ENCODE measurements at regions not wholly inside any gene's neighbourhood (a gene's known extent, or its start where the extent isn't known, plus 50 kb on each side); places are given as distances from the start of the nearest gene placed in this dataset.

GRCh38 chr5:2261004-2261703, 378.4 kb upstream of the IRX4 start:
- Mint-ChIP-seq H3K27ac (no peak overlapping the region), H3K4me3 (no peak overlapping the region), H3K36me3 (ENCODE audit: low read depth) (no peaks in the 10 kb centered on the region), H3K9me3 (ENCODE audit: insufficient read depth) (no peaks in the 10 kb centered on the region), H3K4me1 (ENCODE audit: low read depth) (no peaks in the 10 kb centered on the region), H3K27me3 (ENCODE audit: low read depth) (no peaks in the 10 kb centered on the region)
- CTCF ChIA-PET, result no interaction called here
- POLR2A ChIA-PET, result no interaction called here
- ATAC-seq (no peak), DNase-seq (no peak)

GRCh38 chr5:2260211-2261003, 377.7 kb upstream of the IRX4 start:
- Mint-ChIP-seq H3K4me3 (no peak overlapping the region), H3K9me3 (ENCODE audit: insufficient read depth) (no peaks in the 10 kb centered on the region), H3K4me1 (ENCODE audit: low read depth) (no peaks in the 10 kb centered on the region), H3K36me3 (ENCODE audit: low read depth) (no peaks in the 10 kb centered on the region), H3K27ac (no peak overlapping the region), H3K27me3 (ENCODE audit: low read depth) (no peaks in the 10 kb centered on the region)
- ChIA-PET POLR2A (no interaction called here), CTCF (no interaction called here)
- DNase-seq (no peak), ATAC-seq (no peak)

DNA sequence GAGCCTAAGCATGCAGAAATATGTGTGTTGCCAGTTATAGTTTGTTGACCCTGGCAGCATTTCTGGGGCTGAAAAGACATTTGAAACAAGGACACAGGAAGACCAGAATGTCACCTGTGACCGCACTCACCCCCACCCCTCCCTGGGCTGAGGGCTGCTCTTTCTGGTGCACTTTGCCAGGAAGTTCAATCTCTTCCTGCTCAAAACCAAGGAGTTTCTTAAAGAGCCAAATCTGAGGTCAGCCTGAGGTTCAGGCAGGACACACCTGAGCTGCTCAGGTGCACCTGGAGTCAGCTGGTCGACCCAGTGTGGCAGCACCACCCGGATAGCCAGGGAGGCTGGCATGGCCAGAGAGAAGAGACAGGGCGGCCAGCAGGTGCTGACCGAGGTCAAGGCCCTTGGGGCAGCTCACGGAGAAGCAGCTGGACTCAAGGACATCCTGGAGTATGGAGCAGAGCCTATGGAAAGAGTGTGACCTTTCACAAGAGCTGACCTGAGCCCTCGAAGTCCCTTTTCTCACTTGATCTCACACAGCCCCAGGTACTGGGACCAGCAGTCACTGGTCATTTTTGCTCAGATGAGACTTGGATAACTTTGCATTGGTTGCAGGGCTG, 376.9 kb upstream of the IRX4 start:
- DNase-seq, result no peak
- CTCF ChIA-PET, result no interaction called here
- no peaks in the 10 kb centered on the region for H3K27me3 Mint-ChIP-seq (ENCODE audit: low read depth)
- H3K27ac Mint-ChIP-seq, result no peak overlapping the region
- POLR2A ChIA-PET, result no interaction called here
- H3K4me1 Mint-ChIP-seq (ENCODE audit: low read depth), result no peaks in the 10 kb centered on the region
- H3K36me3 Mint-ChIP-seq (ENCODE audit: low read depth), result no peaks in the 10 kb centered on the region
- H3K4me3 Mint-ChIP-seq, result no peak overlapping the region
- no peak for ATAC-seq
- H3K9me3 Mint-ChIP-seq (ENCODE audit: insufficient read depth), result no peaks in the 10 kb centered on the region

GRCh38 chr5:2258861-2259260, 376.1 kb upstream of the IRX4 start:
- H3K27ac Mint-ChIP-seq, result no peak overlapping the region
- CTCF ChIA-PET, result no interaction called here

GRCh38 chr5:2257326-2258244, 374.9 kb upstream of the IRX4 start:
- Mint-ChIP-seq H3K27ac (no peak overlapping the region), H3K36me3 (ENCODE audit: low read depth) (no peaks in the 10 kb centered on the region), H3K4me3 (no peak overlapping the region), H3K9me3 (ENCODE audit: insufficient read depth) (no peaks in the 10 kb centered on the region), H3K4me1 (ENCODE audit: low read depth) (no peaks in the 10 kb centered on the region), H3K27me3 (ENCODE audit: low read depth) (no peaks in the 10 kb centered on the region)
- no peak for ATAC-seq
- ChIA-PET CTCF (no interaction called here), POLR2A (no interaction called here)
- DNase-seq, result no peak

More at GRCh38 chr5:2258861-2259260, 376.1 kb upstream of the IRX4 start:
- Mint-ChIP-seq H3K9me3 (ENCODE audit: insufficient read depth) (no peaks in the 10 kb centered on the region), H3K4me3 (no peak overlapping the region), H3K4me1 (ENCODE audit: low read depth) (no peaks in the 10 kb centered on the region), H3K27me3 (ENCODE audit: low read depth) (no peaks in the 10 kb centered on the region), H3K36me3 (ENCODE audit: low read depth) (no peaks in the 10 kb centered on the region)
- ATAC-seq (no peak), DNase-seq (no peak)
- POLR2A ChIA-PET, result no interaction called here

DNA sequence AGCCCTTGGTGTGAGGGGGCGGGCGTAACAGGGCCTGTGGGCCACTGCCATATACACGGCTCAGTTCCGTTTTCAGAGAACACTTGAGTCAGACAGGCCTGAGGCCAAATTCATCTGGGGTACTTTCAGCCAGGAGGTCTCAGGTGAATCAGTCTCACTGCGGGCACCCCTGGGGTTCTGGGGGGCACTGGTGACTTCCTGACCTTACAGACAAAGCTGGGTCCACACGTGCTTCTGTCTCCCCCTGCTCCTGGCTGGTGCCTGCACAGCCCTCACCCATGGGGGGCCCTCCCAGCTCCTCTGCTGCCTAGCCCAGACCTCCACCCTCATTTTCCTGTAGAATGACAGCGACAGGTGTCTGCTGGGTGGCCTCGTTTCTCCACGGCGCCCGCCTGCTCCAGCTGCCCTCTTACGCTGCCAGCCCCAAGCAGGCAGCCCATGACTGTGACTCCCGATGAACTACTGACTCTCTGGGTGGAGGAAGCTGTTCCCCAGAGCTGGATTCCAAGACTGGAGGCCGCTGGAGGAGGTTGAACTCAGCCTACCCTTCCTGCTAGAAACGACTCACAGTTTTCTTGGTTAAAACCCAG, 374.1 kb upstream of the IRX4 start:
- ChIA-PET POLR2A (no interaction called here), CTCF (no interaction called here)

GRCh38 chr5:2255915-2256690, 373.4 kb upstream of the IRX4 start:
- Mint-ChIP-seq H3K4me1 (ENCODE audit: low read depth) (no peaks in the 10 kb centered on the region), H3K36me3 (ENCODE audit: low read depth) (no peaks in the 10 kb centered on the region), H3K4me3 (no peak overlapping the region), H3K9me3 (ENCODE audit: insufficient read depth) (no peaks in the 10 kb centered on the region), H3K27me3 (ENCODE audit: low read depth) (no peaks in the 10 kb centered on the region), H3K27ac (no peak overlapping the region)
- ATAC-seq, result no peak
- ChIA-PET CTCF (no interaction called here), POLR2A (no interaction called here)
- DNase-seq, result no peak

More for the DNA sequence above, 374.1 kb upstream of the IRX4 start:
- Mint-ChIP-seq H3K4me1 (ENCODE audit: low read depth) (no peaks in the 10 kb centered on the region), H3K27ac (no peak overlapping the region), H3K36me3 (ENCODE audit: low read depth) (no peaks in the 10 kb centered on the region), H3K4me3 (no peak overlapping the region), H3K27me3 (ENCODE audit: low read depth) (no peaks in the 10 kb centered on the region), H3K9me3 (ENCODE audit: insufficient read depth) (no peaks in the 10 kb centered on the region)
- no peak for ATAC-seq
- no peak for DNase-seq

DNA sequence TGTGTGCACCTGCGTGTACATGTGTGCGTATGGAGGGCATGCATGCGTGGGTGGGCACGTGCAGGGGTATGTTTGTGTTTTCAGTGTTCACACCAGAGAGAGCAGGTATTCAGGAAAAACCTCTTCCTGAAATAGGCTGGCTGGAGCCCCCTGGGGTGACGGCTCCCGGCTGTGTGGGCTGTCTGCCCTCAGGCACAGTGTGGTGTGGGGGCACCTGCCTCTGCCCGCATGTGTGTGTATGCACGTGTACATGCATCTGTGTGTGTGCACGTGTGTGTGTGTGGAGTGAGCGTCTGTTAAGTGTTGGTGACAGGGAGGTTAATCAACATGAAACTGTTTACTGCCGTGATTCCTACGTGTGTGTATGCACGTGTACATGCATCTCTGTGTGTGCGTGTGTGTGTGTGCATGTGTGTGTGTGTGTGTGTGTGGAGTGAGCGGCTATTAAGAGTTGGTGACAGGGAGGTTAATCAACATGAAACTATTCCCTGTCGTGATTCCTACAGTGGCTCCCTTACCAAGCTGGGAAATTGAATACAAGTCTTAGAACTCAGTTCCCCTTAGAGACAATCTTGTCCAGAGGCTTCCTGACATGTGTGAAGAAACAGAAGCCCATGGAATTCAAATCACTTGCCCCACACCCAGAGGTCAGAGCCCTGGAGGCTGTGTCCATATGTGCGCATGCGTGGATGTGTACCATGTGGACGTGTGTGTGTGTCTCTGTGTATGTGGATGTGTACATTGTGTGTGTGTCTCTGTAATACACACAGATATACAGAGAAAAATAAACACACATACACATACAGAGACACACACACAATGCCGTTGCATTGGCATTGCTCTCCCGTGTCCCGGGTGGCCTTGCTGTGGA, 372.4 kb upstream of the IRX4 start:
- no peaks in the 10 kb centered on the region for H3K4me1 Mint-ChIP-seq (ENCODE audit: low read depth)
- H3K36me3 Mint-ChIP-seq (ENCODE audit: low read depth), result no peaks in the 10 kb centered on the region
- H3K9me3 Mint-ChIP-seq (ENCODE audit: insufficient read depth), result no peaks in the 10 kb centered on the region
- POLR2A ChIA-PET, result no interaction called here
- H3K4me3 Mint-ChIP-seq, result no peak overlapping the region
- H3K27ac Mint-ChIP-seq, result no peak overlapping the region
- CTCF ChIA-PET, result no interaction called here
- H3K27me3 Mint-ChIP-seq (ENCODE audit: low read depth), result no peaks in the 10 kb centered on the region
- DNase-seq (no peak), ATAC-seq (no peak)

- no peaks in the 10 kb centered on the region for H3K4me1 Mint-ChIP-seq (ENCODE audit: low read depth)
- POLR2A ChIA-PET, result no interaction called here
- CTCF ChIA-PET, result no interaction called here
- no peaks in the 10 kb centered on the region for H3K9me3 Mint-ChIP-seq (ENCODE audit: insufficient read depth)
- DNase-seq (no peak), ATAC-seq (no peak)
- no peak overlapping the region for H3K27ac Mint-ChIP-seq
- no peaks in the 10 kb centered on the region for H3K36me3 Mint-ChIP-seq (ENCODE audit: low read depth)
- H3K4me3 Mint-ChIP-seq, result no peak overlapping the region
- H3K27me3 Mint-ChIP-seq (ENCODE audit: low read depth), result no peaks in the 10 kb centered on the region
Measured at GRCh38 chr5:2254406-2254805, 371.7 kb upstream of the IRX4 start.

DNA sequence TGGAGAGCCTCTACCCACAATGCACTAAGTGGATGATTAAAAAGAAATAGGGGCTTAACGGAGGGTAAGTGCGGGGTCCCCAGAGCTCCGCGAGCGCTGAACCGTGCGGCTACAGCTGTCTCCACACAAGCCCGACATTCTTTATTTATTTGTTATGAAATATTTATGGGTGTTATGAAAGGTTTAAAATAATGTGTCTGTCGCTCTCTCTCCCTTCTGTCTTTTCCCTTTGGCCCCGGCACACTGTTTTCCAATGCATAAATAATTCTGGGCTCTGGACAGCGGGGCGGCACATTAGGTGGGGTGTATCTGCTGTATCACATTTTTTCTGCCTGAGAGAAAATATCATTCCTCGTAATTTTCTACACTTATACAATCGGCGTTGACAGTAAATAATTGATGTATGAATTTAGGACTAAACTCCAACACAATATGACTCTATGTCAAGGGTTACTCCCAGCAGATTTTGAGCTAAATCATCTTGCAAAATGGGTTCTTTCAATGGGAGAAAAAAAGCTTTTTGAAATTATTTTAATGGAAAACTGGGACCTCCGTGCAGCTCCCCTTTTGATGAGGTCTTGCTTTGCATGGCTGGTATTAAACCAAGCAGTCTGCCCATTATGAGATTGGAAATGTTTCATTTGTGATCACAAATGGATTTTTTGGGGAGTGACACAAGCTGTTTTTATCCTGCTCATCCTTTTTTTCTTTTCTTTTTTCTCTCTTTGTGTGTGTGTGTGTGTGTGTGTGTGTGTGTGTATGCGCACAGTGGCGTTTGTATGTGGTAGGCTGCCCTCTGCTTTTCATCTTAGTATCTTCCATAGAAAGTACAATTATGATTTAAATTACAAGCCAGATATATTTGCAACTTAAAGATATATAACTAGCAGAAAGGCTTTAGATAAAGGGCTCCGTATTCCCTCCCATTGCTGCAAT, 370.6 kb upstream of the IRX4 start:
- Mint-ChIP-seq H3K9me3 (ENCODE audit: insufficient read depth) (no peaks in the 10 kb centered on the region), H3K4me3 (no peak overlapping the region)

More for the DNA sequence above, 370.6 kb upstream of the IRX4 start:
- Mint-ChIP-seq H3K27me3 (ENCODE audit: low read depth) (no peaks in the 10 kb centered on the region), H3K4me1 (ENCODE audit: low read depth) (no peaks in the 10 kb centered on the region), H3K36me3 (ENCODE audit: low read depth) (no peaks in the 10 kb centered on the region), H3K27ac (no peak overlapping the region)
- ChIA-PET CTCF (no interaction called here), POLR2A (no interaction called here)
- ATAC-seq (no peak), DNase-seq (no peak)
